BLaER1 treated with 17β-estradiol and CSF1 and Interleukin-3, amounts not matched to agents 10 nM and 100 nM (cell line): ENCODE measurements at regions not wholly inside any gene's neighbourhood (a gene's known extent, or its start where the extent isn't known, plus 50 kb on each side); places are given as distances from the start of the nearest gene placed in this dataset.
"Not testable (repeated sequence)": the region's sequence is repeated elsewhere in the genome, so short reads cannot be mapped to it uniquely, and the experiment has no call there.

Source experiments
- H3K27ac ChIP-seq, 11 experiments: shearing (Covaris generic); formaldehyde crosslinking; 2 replicates each; pipeline ENCODE4 v1.8.1; 2022
- H3K27me3 ChIP-seq, 11 experiments: shearing (Covaris generic); formaldehyde crosslinking; 2 replicates each; pipeline ENCODE4 v1.8.1; 2022
- H3K36me3 ChIP-seq, 11 experiments: shearing (Covaris generic); formaldehyde crosslinking; 2 replicates each; pipeline ENCODE4 v1.8.1; 2022
- H3K4me1 ChIP-seq, 10 experiments: shearing (Covaris generic); formaldehyde crosslinking; 2 replicates each; pipeline ENCODE4 v1.8.1; 2022
- H3K4me2 ChIP-seq, 11 experiments: shearing (Covaris generic); formaldehyde crosslinking; 2 replicates each; pipeline ENCODE4 v1.8.1; 2022
- H3K4me3 ChIP-seq, 10 experiments: shearing (Covaris generic); formaldehyde crosslinking; 2 replicates each; pipeline ENCODE4 v1.8.1; 2022
- H3K9ac ChIP-seq, 11 experiments: shearing (Covaris generic); formaldehyde crosslinking; 2 replicates each; pipeline ENCODE4 v1.8.1; 2022
- H3K9me3 ChIP-seq, 11 experiments: shearing (Covaris generic); formaldehyde crosslinking; replicated peaks in 1 of 11; 2 replicates each; pipeline ENCODE4 v1.8.1; 2022
- H4K20me1 ChIP-seq, 11 experiments: shearing (Covaris generic); formaldehyde crosslinking; 2 replicates each; pipeline ENCODE4 v1.8.1; 2022
- Cebpa-rat ChIP-seq, 11 experiments: shearing (Covaris generic); IDR thresholded peaks; 2 replicates each; pipeline ENCODE4 v1.8.1; 2022

- no peak for TF ChIP-seq Cebpa-rat (IDR thresholded peaks at IDR 0.05)
- H3K27ac ChIP-seq, result no peak overlapping the region
- H3K9me3 ChIP-seq, result peaks cover 0 to 7% (median 0%) of the 10 kb centered on the region in 11 experiments; a peak in 3 of 22 replicates
- no peak overlapping the region for H3K4me2 ChIP-seq
- H3K4me3 ChIP-seq, result no peak overlapping the region
- H3K4me1 ChIP-seq, result no peaks in the 10 kb centered on the region
- no peaks in the 10 kb centered on the region for H3K27me3 ChIP-seq
- H4K20me1 ChIP-seq, result no peaks in the 10 kb centered on the region
- no peaks in the 10 kb centered on the region for H3K36me3 ChIP-seq
- no peak overlapping the region for H3K9ac ChIP-seq
Measured at GRCh38 chr1:193890935-193891334, 704.5 kb upstream of the B3GALT2 start.

GRCh38 chr1:193884848-193885558 is 698.6 kb upstream of the B3GALT2 start:
- H4K20me1 ChIP-seq, result no peaks in the 10 kb centered on the region
- no peak for TF ChIP-seq Cebpa-rat (IDR thresholded peaks at IDR 0.05)

GRCh38 chr1:193877920-193878319 is 691.5 kb upstream of the B3GALT2 start:
- H3K9ac ChIP-seq, H3K4me2 ChIP-seq, H3K4me1 ChIP-seq, H3K27me3 ChIP-seq, H3K36me3 ChIP-seq, H3K4me3 ChIP-seq, H3K27ac ChIP-seq, H4K20me1 ChIP-seq: not testable (repeated sequence)
- peaks cover 0 to 16% (median 11%) of the 10 kb centered on the region in 11 experiments; a peak in 16 of 22 replicates for H3K9me3 ChIP-seq

More at GRCh38 chr1:193884848-193885558, 698.6 kb upstream of the B3GALT2 start:
- Histone ChIP-seq H3K27ac (no peak overlapping the region), H3K36me3 (no peaks in the 10 kb centered on the region), H3K4me1 (0 out of 20 replicates have a peak, but pooled peaks cover 0 to 4% (median 0%) of the 10 kb centered on the region in 10 experiments), H3K9me3 (peaks cover 0 to 7% (median 0%) of the 10 kb centered on the region in 11 experiments; a peak in 3 of 22 replicates), H3K27me3 (no peaks in the 10 kb centered on the region), H3K9ac (no peak overlapping the region), H3K4me2 (no peak overlapping the region), H3K4me3 (no peak overlapping the region)

- H3K4me1 ChIP-seq, result no peaks in the 10 kb centered on the region
- H3K4me2 ChIP-seq, result no peak overlapping the region
- no peak overlapping the region for H3K27ac ChIP-seq
- TF ChIP-seq Cebpa-rat (IDR thresholded peaks at IDR 0.05), result no peak
- H3K4me3 ChIP-seq, result no peak overlapping the region
- H3K9ac ChIP-seq, result no peak overlapping the region
- H3K9me3 ChIP-seq, result no peaks in the 10 kb centered on the region
- H3K27me3 ChIP-seq, result no peaks in the 10 kb centered on the region
- H4K20me1 ChIP-seq, result no peaks in the 10 kb centered on the region
- H3K36me3 ChIP-seq, result no peaks in the 10 kb centered on the region
Measured at GRCh38 chr1:193868425-193868824, 682.0 kb upstream of the B3GALT2 start.

GRCh38 chr1:193856261-193856660 is 669.8 kb upstream of the B3GALT2 start:
- Histone ChIP-seq H3K4me2 (no peak overlapping the region), H3K27me3 (no peaks in the 10 kb centered on the region), H3K9me3 (no peaks in the 10 kb centered on the region), H3K27ac (no peak overlapping the region), H3K4me1 (no peaks in the 10 kb centered on the region), H3K36me3 (no peaks in the 10 kb centered on the region), H3K9ac (no peak overlapping the region), H3K4me3 (no peak overlapping the region), H4K20me1 (no peaks in the 10 kb centered on the region)
- no peak for TF ChIP-seq Cebpa-rat (IDR thresholded peaks at IDR 0.05)

GRCh38 chr1:193850745-193851144 is 664.3 kb upstream of the B3GALT2 start:
- no peaks in the 10 kb centered on the region for H3K36me3 ChIP-seq
- no peak for TF ChIP-seq Cebpa-rat (IDR thresholded peaks at IDR 0.05)
- H3K4me3 ChIP-seq, result no peak overlapping the region

GRCh38 chr1:193846876-193847604 is 660.6 kb upstream of the B3GALT2 start:
- no peak overlapping the region for H3K27ac ChIP-seq
- H4K20me1 ChIP-seq, result no peaks in the 10 kb centered on the region
- no peak overlapping the region for H3K4me3 ChIP-seq
- H3K27me3 ChIP-seq, result no peaks in the 10 kb centered on the region
- peaks cover 0 to 5% (median 0%) of the 10 kb centered on the region in 11 experiments; a peak in 2 of 22 replicates for H3K9me3 ChIP-seq
- no peaks in the 10 kb centered on the region for H3K4me1 ChIP-seq
- H3K36me3 ChIP-seq, result no peaks in the 10 kb centered on the region
- H3K4me2 ChIP-seq, result no peak overlapping the region
- no peak for TF ChIP-seq Cebpa-rat (IDR thresholded peaks at IDR 0.05)
- no peak overlapping the region for H3K9ac ChIP-seq

More at GRCh38 chr1:193850745-193851144, 664.3 kb upstream of the B3GALT2 start:
- Histone ChIP-seq H3K27me3 (no peaks in the 10 kb centered on the region), H4K20me1 (no peaks in the 10 kb centered on the region), H3K27ac (no peak overlapping the region), H3K9me3 (no peaks in the 10 kb centered on the region), H3K4me2 (no peak overlapping the region), H3K9ac (no peak overlapping the region), H3K4me1 (no peaks in the 10 kb centered on the region)

- no peaks in the 10 kb centered on the region for H4K20me1 ChIP-seq
- no peaks in the 10 kb centered on the region for H3K36me3 ChIP-seq
- TF ChIP-seq Cebpa-rat (IDR thresholded peaks at IDR 0.05), result no peak
- no peak overlapping the region for H3K4me2 ChIP-seq
- H3K4me3 ChIP-seq, result no peak overlapping the region
- no peaks in the 10 kb centered on the region for H3K4me1 ChIP-seq
- H3K9me3 ChIP-seq, result peaks cover 0 to 5% (median 0%) of the 10 kb centered on the region in 11 experiments; a peak in 2 of 22 replicates
- no peak overlapping the region for H3K9ac ChIP-seq
- H3K27ac ChIP-seq, result no peak overlapping the region
- H3K27me3 ChIP-seq, result no peaks in the 10 kb centered on the region
Measured at GRCh38 chr1:193846411-193846810, 660.0 kb upstream of the B3GALT2 start.

GRCh38 chr1:193841857-193842256 is 655.4 kb upstream of the B3GALT2 start:
- no peak overlapping the region for H3K4me3 ChIP-seq
- no peak overlapping the region for H3K27ac ChIP-seq
- peaks cover 0 to 5% (median 0%) of the 10 kb centered on the region in 11 experiments; a peak in 2 of 22 replicates for H3K9me3 ChIP-seq
- no peak overlapping the region for H3K4me2 ChIP-seq
- no peak overlapping the region for H3K9ac ChIP-seq
- H3K4me1 ChIP-seq, result no peaks in the 10 kb centered on the region
- no peaks in the 10 kb centered on the region for H3K27me3 ChIP-seq
- H4K20me1 ChIP-seq, result no peaks in the 10 kb centered on the region
- no peaks in the 10 kb centered on the region for H3K36me3 ChIP-seq
- TF ChIP-seq Cebpa-rat (IDR thresholded peaks at IDR 0.05), result no peak
